Ishikawa (cell line): ENCODE measurements at regions not wholly inside any gene's neighbourhood (a gene's known extent, or its start where the extent isn't known, plus 50 kb on each side); places are given as distances from the start of the nearest gene placed in this dataset.

Source experiments
- EP300 ChIP-seq: IDR thresholded peaks from 2 replicates; pipeline ENCODE4 v1.6.1; 2012; ENCODE audit warnings: borderline replicate concordance
- YY1 ChIP-seq: IDR thresholded peaks from 2 replicates; pipeline ENCODE4 v1.6.1; 2012; ENCODE audit warnings: low read depth
- ZBTB7A ChIP-seq: IDR thresholded peaks from 2 replicates; pipeline ENCODE4 v1.6.1; 2012; ENCODE audit warnings: low read depth

GRCh38 chr3:187974871-187975271 is 179.1 kb upstream of the LPP start:
- TF ChIP-seq YY1 (no peak), EP300 (no peak), ZBTB7A (no peak)
